Chondrocyte (in vitro differentiated cells): ENCODE measurements at regions not wholly inside any gene's neighbourhood (a gene's known extent, or its start where the extent isn't known, plus 50 kb on each side); places are given as distances from the start of the nearest gene placed in this dataset.

ENCODE experiments used
- DNase-seq: peaks from one replicate; pipeline ENCODE4 v3.0.0; 2021; ENCODE audit warnings: mixed read lengths, low spot score
- H3K27ac Mint-ChIP-seq: one replicate; pipeline ENCODE4 v1.8.0; 2021; ENCODE audit warnings: mild to moderate bottlenecking, moderate library complexity, mixed read lengths; ENCODE audit not compliant: unreplicated experiment
- H3K27me3 Mint-ChIP-seq: 2 replicates; pipeline ENCODE4 v1.8.0; 2021; ENCODE audit warnings: low read depth, mixed read lengths
- H3K36me3 Mint-ChIP-seq: 2 replicates; pipeline ENCODE4 v1.8.0; 2021; ENCODE audit warnings: low read depth, mixed read lengths
- H3K4me1 Mint-ChIP-seq: 2 replicates; pipeline ENCODE4 v1.8.0; 2021; ENCODE audit warnings: low read depth, mild to moderate bottlenecking, mixed read lengths
- H3K4me3 Mint-ChIP-seq: one replicate; pipeline ENCODE4 v1.8.0; 2021; ENCODE audit warnings: mild to moderate bottlenecking, moderate library complexity, mixed read lengths; ENCODE audit not compliant: unreplicated experiment
- H3K9me3 Mint-ChIP-seq: 2 replicates; pipeline ENCODE4 v1.8.0; 2021; ENCODE audit warnings: low read depth, mixed read lengths
- CTCF ChIP-seq: fragments of 200-600 bp; sonication (generic); IDR thresholded peaks from 2 replicates; pipeline ENCODE4 v1.5.0; 2021; ENCODE audit warnings: antibody characterized with exemption, mild to moderate bottlenecking, moderate library complexity

- Mint-ChIP-seq H3K27ac (no peak overlapping the region), H3K9me3 (peaks cover 5% of the 10 kb centered on the region), H3K4me3 (no peak overlapping the region), H3K4me1 (no peaks in the 10 kb centered on the region), H3K36me3 (no peaks in the 10 kb centered on the region), H3K27me3 (peaks cover 21% of the 10 kb centered on the region)
- TF ChIP-seq CTCF, result no peak
- no peak for DNase-seq
Measured at GRCh38 chr10:2746638-2747037, 320.7 kb upstream of the PFKP start.

- Mint-ChIP-seq H3K4me1 (no peaks in the 10 kb centered on the region), H3K4me3 (no peak overlapping the region), H3K9me3 (peaks cover 5% of the 10 kb centered on the region), H3K36me3 (no peaks in the 10 kb centered on the region), H3K27me3 (peaks cover 17% of the 10 kb centered on the region), H3K27ac (no peak overlapping the region)
- TF ChIP-seq CTCF, result no peak
- no peak for DNase-seq
Measured at GRCh38 chr10:2745666-2746065, 321.7 kb upstream of the PFKP start.

DNA sequence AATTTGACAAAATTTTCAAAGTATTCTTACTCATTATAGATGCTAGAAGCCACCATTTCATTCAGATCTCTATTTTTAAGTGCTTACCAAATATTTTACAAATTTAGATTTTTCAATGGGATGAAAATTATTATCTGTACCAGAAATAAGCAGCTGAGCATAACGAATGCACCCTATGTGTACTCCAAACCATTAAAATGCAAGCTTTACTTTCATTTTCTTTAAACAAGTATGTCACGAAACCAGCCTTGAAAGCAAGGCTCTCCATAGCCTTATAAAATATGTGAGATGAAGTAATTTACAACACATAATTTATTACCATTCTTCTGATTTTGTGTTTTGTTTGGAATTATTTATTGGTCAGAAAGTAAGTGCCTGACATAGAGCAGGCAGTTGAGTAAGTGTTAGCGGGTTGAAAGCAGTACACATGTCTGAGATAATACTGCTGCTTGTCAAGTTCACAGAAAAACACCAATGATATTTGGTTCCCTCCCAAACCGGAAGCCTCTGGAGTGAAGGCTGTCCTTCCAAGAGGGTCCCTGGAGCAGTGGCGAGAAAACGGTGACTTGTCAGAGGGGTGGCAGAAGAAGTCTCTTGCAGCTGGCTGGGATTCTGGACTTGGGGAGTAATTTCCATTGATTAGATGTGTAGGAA lies 322.7 kb upstream of the PFKP start:
- no peak for DNase-seq
- Mint-ChIP-seq H3K36me3 (no peaks in the 10 kb centered on the region), H3K4me3 (no peak overlapping the region), H3K27ac (no peak overlapping the region), H3K9me3 (peaks cover 5% of the 10 kb centered on the region), H3K27me3 (peaks cover 25% of the 10 kb centered on the region), H3K4me1 (no peaks in the 10 kb centered on the region)
- TF ChIP-seq CTCF, result no peak

GRCh38 chr10:2734603-2735002 lies 332.7 kb upstream of the PFKP start:
- Mint-ChIP-seq H3K4me3 (no peak overlapping the region), H3K36me3 (no peaks in the 10 kb centered on the region), H3K27ac (no peak overlapping the region), H3K9me3 (peaks cover 6% of the 10 kb centered on the region), H3K27me3 (peaks cover 24% of the 10 kb centered on the region), H3K4me1 (no peaks in the 10 kb centered on the region)
- TF ChIP-seq CTCF, result no peak
- no peak for DNase-seq

DNA sequence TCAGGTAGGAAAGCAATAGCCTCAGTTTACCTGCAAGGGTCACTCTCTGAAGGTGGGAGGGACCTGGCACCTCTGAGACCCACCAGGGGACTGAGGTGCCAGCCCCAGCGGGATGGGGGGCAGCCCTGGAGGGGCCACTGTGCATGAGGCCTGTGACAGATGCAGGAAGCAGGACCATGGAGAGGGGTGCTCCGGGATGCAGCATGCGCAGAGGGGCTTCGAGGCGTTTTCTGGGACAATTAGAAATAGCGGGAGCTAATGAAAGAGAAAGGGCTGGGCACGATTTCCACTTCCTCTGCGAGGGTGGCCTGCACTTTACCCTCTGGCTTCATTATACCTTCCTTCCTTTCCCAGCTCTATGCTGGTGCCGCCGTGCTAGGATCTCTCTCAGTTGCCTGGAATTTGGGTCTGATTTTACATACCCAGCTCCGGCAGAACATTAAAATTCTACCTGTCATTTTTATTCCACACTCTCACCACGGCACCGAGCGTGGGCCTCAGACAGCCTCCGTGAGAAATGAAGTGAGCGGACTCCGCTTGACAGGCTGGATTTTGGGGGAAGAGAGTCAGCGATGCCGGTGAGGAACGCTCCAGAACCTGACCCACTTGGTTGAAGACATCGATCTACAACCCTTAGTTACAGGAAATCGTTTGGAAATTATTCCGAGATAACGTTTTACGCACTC lies 333.9 kb upstream of the PFKP start:
- H3K9me3 Mint-ChIP-seq, result peaks cover 6% of the 10 kb centered on the region
- H3K4me3 Mint-ChIP-seq, result no peak overlapping the region
- no peak overlapping the region for H3K27ac Mint-ChIP-seq
- no peaks in the 10 kb centered on the region for H3K36me3 Mint-ChIP-seq
- peaks cover 24% of the 10 kb centered on the region for H3K27me3 Mint-ChIP-seq
- no peak for TF ChIP-seq CTCF
- DNase-seq, result no peak
- no peaks in the 10 kb centered on the region for H3K4me1 Mint-ChIP-seq
